ENCODE measurements at regions not wholly inside any gene's neighbourhood (a gene's known extent, or its start where the extent isn't known, plus 50 kb on each side); places are given as distances from the start of the nearest gene placed in this dataset.

DNA sequence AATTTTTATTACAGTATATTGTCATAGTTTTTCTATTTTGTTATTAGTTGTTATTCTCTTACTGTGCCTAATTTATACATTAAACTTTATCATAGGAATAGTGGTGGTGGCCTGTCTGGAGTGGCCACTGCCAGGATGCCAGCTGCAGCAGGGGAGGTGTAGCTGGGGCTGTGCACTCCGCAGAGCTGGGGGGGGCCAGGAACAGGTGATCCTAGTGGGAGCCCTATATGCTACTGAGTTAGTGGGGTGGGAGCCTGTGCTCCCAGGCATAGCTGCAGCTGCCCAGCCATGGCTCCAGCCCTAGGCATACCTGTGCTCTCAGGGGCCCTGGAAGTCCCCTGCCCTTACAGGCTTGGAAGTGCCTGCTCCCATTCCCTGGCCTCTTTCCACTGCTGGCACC lies 638.1 kb upstream of the KCNMB2 start:
- ATAC-seq (ENCODE audit: low read depth) = no peak
- no peak for DNase-seq
- ChIA-PET CTCF (no interaction called here), POLR2A (no interaction called here)
- no peaks in the 10 kb centered on the region for H3K36me3 ChIP-seq (replicated peaks in 1 of 2; ENCODE audit: control extremely low read depth in 1 of 2, control insufficient read depth in 1 of 2, extremely low read depth in 1 of 2, insufficient read depth in 2 of 2, low read length in 1 of 2)
- no peak overlapping the region for H3K9ac ChIP-seq (ENCODE audit: low read length)
- intact Hi-C loops (cut with micrococcal nuclease) = no loop called here
- H3K4me1 ChIP-seq (ENCODE audit: control insufficient read depth in 2 of 2, insufficient read depth in 2 of 2, low read length in 2 of 2) = no peaks in the 10 kb centered on the region
- H3K27ac ChIP-seq (ENCODE audit: low read length in 2 of 2) = no peak overlapping the region
- H4K20me1 ChIP-seq (ENCODE audit: control insufficient read depth, insufficient read depth, low read length, poor library complexity, severe bottlenecking) = no peaks in the 10 kb centered on the region
- H3K4me2 ChIP-seq (replicated peaks; ENCODE audit: low read depth, low read length, poor library complexity, severe bottlenecking) = no peak overlapping the region
- peaks cover 6 to 25% (median 17%) of the 10 kb centered on the region in 3 donors for H3K9me3 ChIP-seq (ENCODE audit: control extremely low read depth in 1 of 3, control insufficient read depth in 2 of 3, insufficient read depth in 1 of 3, low read length in 2 of 3)
- Mint-ChIP-seq H3K4me3 (no peak overlapping the region), H3K27ac (no peak overlapping the region), H3K4me1 (no peaks in the 10 kb centered on the region), H3K9me3 (ENCODE audit: insufficient read depth) (peaks cover 4% of the 10 kb centered on the region), H3K27me3 (peaks cover 3% of the 10 kb centered on the region)
- no peaks in the 10 kb centered on the region for H3K27me3 ChIP-seq (replicated peaks in 1 of 4; ENCODE audit: control extremely low read depth in 1 of 4, control insufficient read depth in 3 of 4, insufficient read depth in 4 of 4, low read length in 3 of 4)
- WGBS (ENCODE audit: insufficient coverage) = 89% methylated on average over 1 of the region's 1 CpG
- TF ChIP-seq EZH2 (IDR thresholded peaks at IDR 0.05; ENCODE audit: borderline replicate concordance, insufficient read depth, low read depth, low read length, poor library complexity, severe bottlenecking) = no peak
- TF ChIP-seq, protein P1, sequence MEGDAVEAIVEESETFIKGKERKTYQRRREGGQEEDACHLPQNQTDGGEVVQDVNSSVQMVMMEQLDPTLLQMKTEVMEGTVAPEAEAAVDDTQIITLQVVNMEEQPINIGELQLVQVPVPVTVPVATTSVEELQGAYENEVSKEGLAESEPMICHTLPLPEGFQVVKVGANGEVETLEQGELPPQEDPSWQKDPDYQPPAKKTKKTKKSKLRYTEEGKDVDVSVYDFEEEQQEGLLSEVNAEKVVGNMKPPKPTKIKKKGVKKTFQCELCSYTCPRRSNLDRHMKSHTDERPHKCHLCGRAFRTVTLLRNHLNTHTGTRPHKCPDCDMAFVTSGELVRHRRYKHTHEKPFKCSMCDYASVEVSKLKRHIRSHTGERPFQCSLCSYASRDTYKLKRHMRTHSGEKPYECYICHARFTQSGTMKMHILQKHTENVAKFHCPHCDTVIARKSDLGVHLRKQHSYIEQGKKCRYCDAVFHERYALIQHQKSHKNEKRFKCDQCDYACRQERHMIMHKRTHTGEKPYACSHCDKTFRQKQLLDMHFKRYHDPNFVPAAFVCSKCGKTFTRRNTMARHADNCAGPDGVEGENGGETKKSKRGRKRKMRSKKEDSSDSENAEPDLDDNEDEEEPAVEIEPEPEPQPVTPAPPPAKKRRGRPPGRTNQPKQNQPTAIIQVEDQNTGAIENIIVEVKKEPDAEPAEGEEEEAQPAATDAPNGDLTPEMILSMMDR (IDR thresholded peaks at IDR 0.05) = no peak
- no peak overlapping the region for H3K4me3 ChIP-seq (ENCODE audit: control extremely low read depth in 1 of 5, extremely low read depth in 1 of 5, insufficient read depth in 1 of 5, low read depth in 2 of 5, low read length in 4 of 5)
- no peaks in the 10 kb centered on the region for H3K79me2 ChIP-seq (ENCODE audit: control insufficient read depth, insufficient read depth, low read length)
- no peak overlapping the region for H2AFZ ChIP-seq (ENCODE audit: insufficient read depth, low read depth, low read length, poor library complexity, severe bottlenecking)

DNA sequence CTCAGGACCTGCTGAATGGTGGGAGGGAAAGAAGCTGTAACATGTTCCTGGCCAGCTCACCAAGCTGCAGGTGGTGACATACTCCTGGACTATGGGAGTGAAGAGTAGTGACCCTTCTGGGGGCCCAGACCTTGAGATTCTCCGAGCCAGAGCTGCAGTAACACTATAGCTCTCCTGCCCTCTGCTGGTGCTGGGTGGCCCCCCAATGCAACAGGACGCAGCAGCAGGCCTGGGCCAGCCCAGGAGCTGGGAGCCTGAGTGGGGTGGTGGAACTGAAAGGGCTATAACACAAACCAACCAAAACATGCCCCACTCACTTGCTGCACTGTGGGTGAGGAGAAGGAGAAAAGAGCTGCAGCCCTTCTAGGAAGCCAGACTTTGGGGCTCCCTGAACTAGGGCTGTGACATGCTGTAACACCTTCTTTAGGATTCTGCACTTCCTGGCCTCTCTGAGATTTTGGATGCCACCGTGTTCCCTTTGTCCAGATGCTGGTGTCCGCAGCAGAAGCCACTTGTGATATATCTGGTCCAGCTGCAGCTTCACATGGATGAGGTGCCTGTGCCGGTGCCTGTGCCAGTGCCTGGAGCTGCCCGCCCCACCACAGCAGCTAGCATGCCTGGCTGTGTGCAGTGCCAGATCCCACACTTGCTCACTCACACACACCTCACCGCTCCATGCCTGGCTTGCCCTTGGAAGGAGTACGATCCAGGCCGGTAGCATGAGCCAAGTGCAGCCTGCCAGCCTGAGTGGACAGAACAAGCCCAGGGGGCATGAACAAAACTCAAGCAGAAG lies 636.8 kb upstream of the KCNMB2 start:
- POLR2A ChIA-PET = no interaction called here
- ATAC-seq (ENCODE audit: low read depth) = no peak

More for the DNA sequence above, 636.8 kb upstream of the KCNMB2 start:
- CTCF ChIA-PET = no interaction called here
- Mint-ChIP-seq H3K4me1 (no peaks in the 10 kb centered on the region), H3K4me3 (no peak overlapping the region), H3K27ac (no peak overlapping the region), H3K27me3 (peaks cover 3% of the 10 kb centered on the region), H3K9me3 (ENCODE audit: insufficient read depth) (peaks cover 4% of the 10 kb centered on the region)
- Histone ChIP-seq H3K4me3 (ENCODE audit: control extremely low read depth in 1 of 5, extremely low read depth in 1 of 5, insufficient read depth in 1 of 5, low read depth in 2 of 5, low read length in 4 of 5) (no peak overlapping the region), H4K20me1 (ENCODE audit: control insufficient read depth, insufficient read depth, low read length, poor library complexity, severe bottlenecking) (no peaks in the 10 kb centered on the region), H3K9me3 (ENCODE audit: control extremely low read depth in 1 of 3, control insufficient read depth in 2 of 3, insufficient read depth in 1 of 3, low read length in 2 of 3) (peaks cover 6 to 25% (median 17%) of the 10 kb centered on the region in 3 donors), H3K4me2 (replicated peaks; ENCODE audit: low read depth, low read length, poor library complexity, severe bottlenecking) (no peak overlapping the region), H3K4me1 (ENCODE audit: control insufficient read depth in 2 of 2, insufficient read depth in 2 of 2, low read length in 2 of 2) (no peaks in the 10 kb centered on the region), H3K36me3 (replicated peaks in 1 of 2; ENCODE audit: control extremely low read depth in 1 of 2, control insufficient read depth in 1 of 2, extremely low read depth in 1 of 2, insufficient read depth in 2 of 2, low read length in 1 of 2) (no peaks in the 10 kb centered on the region), H2AFZ (ENCODE audit: insufficient read depth, low read depth, low read length, poor library complexity, severe bottlenecking) (no peak overlapping the region), H3K27me3 (replicated peaks in 1 of 4; ENCODE audit: control extremely low read depth in 1 of 4, control insufficient read depth in 3 of 4, insufficient read depth in 4 of 4, low read length in 3 of 4) (no peaks in the 10 kb centered on the region), H3K27ac (ENCODE audit: low read length in 2 of 2) (no peak overlapping the region), H3K79me2 (ENCODE audit: control insufficient read depth, insufficient read depth, low read length) (no peaks in the 10 kb centered on the region), H3K9ac (ENCODE audit: low read length) (no peak overlapping the region)
- WGBS (ENCODE audit: insufficient coverage) = 96% methylated on average over 7 of the region's 9 CpGs
- intact Hi-C loops (cut with micrococcal nuclease) = no loop called here
- DNase-seq = no peak
- TF ChIP-seq EZH2 (IDR thresholded peaks at IDR 0.05; ENCODE audit: borderline replicate concordance, insufficient read depth, low read depth, low read length, poor library complexity, severe bottlenecking) = no peak
- TF ChIP-seq, protein P1 (IDR thresholded peaks at IDR 0.05) = no peak
